ENCODE measurements at regions not wholly inside any gene's neighbourhood (a gene's known extent, or its start where the extent isn't known, plus 50 kb on each side); places are given as distances from the start of the nearest gene placed in this dataset. TPM values are rescaled to one million over a fixed set of nuclear protein-coding genes. Genes with fewer than 3 reads are reported as not detected.
"Not testable (repeated sequence)": the region's sequence is repeated elsewhere in the genome, so short reads cannot be mapped to it uniquely, and the experiment has no call there.

GRCh38 chr13:21310220-21310619 is 133.8 kb downstream of the MRPL57 start:
- no peak for DNase-seq (ENCODE audit: low read depth in 2 of 3, low spot score in 2 of 3)

GRCh38 chr13:21314976-21315375 is 138.5 kb downstream of the MRPL57 start:
- not testable (repeated sequence) for DNase-seq (ENCODE audit: low read depth in 2 of 3, low spot score in 2 of 3)

GRCh38 chr13:21316376-21316775 is 139.9 kb downstream of the MRPL57 start:
- no peak for DNase-seq (ENCODE audit: low read depth in 2 of 3, low spot score in 2 of 3)

GRCh38 chr13:21318891-21319532 is 140.1 kb downstream of the ZDHHC20 start:
- no peak for DNase-seq (ENCODE audit: low read depth in 2 of 3, low spot score in 2 of 3)

GRCh38 chr13:21319869-21320641 is 139.0 kb downstream of the ZDHHC20 start:
- no peak for DNase-seq (ENCODE audit: low read depth in 2 of 3, low spot score in 2 of 3)

GRCh38 chr13:21320642-21321034 is 138.5 kb downstream of the ZDHHC20 start:
- DNase-seq (ENCODE audit: low read depth in 2 of 3, low spot score in 2 of 3): no peak

- no peak for DNase-seq (ENCODE audit: low read depth in 2 of 3, low spot score in 2 of 3)
These were observed 137.8 kb downstream of the ZDHHC20 start for GRCh38 chr13:21321269-21321668.

GRCh38 chr13:21322327-21322965 is 136.7 kb downstream of the ZDHHC20 start:
- DNase-seq (ENCODE audit: low read depth in 2 of 3, low spot score in 2 of 3): no peak

Small RNA genes in the stretch of these regions (small RNA-seq; reads per million reads assigned to genes)
- not detected for gene AL158032.2
